ENCODE measurements at regions not wholly inside any gene's neighbourhood (a gene's known extent, or its start where the extent isn't known, plus 50 kb on each side); places are given as distances from the start of the nearest gene placed in this dataset.

DNA sequence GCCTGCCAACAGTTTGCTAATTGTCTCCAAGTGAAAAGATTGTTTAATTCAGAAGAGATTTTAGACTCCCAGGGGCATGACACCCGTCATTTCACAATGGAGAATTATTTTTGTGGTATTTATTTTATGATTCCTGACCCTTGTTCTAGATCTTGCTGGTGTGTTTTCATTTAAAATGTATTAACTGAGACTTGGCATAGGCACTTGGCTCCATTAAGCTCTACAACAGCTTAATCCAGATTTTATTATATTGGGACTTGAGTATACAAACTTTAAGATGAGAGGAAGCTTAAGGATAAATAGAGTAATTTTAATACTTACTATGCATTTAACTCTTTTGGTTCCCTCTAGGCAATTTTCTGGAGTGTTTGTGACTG is 101.3 kb upstream of the KCNE2 start (continued):
- TF ChIP-seq HOXD13 (CRISPR knock-in tag; IDR thresholded peaks at IDR 0.05; ENCODE audit: borderline replicate concordance) (no peak), GFI1B (tag by site-specific recombination; IDR thresholded peaks at IDR 0.05) (no peak), ZNF571 (tag by site-specific recombination; IDR thresholded peaks at IDR 0.05) (no peak), ZNF792 (tag by site-specific recombination; IDR thresholded peaks at IDR 0.05) (no peak), ZNF341 (tag by site-specific recombination; IDR thresholded peaks at IDR 0.05; ENCODE audit: low read depth) (no peak), ZXDB (tag by site-specific recombination; IDR thresholded peaks at IDR 0.05) (no peak)
- TF ChIP-seq, protein P1, sequence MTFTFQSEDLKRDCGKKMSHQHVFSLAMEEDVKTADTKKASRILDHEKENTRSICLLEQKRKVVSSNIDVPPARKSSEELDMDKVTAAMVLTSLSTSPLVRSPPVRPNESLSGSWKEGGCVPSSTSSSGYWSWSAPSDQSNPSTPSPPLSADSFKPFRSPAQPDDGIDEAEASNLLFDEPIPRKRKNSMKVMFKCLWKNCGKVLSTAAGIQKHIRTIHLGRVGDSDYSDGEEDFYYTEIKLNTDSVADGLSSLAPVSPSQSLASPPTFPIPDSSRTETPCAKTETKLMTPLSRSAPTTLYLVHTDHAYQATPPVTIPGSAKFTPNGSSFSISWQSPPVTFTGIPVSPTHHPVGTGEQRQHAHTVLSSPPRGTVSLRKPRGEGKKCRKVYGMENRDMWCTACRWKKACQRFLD (tag by site-specific recombination; IDR thresholded peaks at IDR 0.05), result no peak

DNA sequence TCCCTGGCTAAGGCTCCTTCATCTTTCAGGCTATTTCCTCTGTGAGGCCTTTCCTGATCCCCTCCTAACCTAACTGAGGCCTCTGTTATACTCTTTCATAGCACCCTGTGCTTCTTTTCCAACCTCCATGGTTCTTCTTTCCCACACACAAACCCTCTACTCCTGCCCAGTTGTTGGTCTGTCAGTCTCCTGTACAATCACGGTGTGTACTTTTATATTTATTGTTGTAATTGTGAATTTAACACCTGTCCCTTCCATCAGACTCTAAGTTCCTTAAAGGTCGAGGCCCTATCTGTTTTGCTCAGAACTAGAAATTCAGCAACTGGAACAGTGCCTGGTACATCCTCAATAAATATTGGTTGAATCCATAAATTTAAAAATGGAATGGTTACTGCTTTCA is 100.2 kb upstream of the KCNE2 start:
- no peaks in the 10 kb centered on the region for H3K36me3 ChIP-seq (ENCODE audit: control insufficient read depth in 2 of 2, insufficient read depth in 1 of 2, low read length in 2 of 2)
- H3K27ac ChIP-seq (ENCODE audit: extremely low read depth, low read depth, low read length), result no peak overlapping the region
- ChIA-PET POLR2A (no interaction called here), CTCF (no interaction called here)
- H3K4me3 ChIP-seq (ENCODE audit: low read depth, low read length), result no peak overlapping the region
- no peaks in the 10 kb centered on the region for H3K9me3 ChIP-seq (ENCODE audit: control insufficient read depth, insufficient read depth, low read depth, low read length)
- H3K4me1 ChIP-seq (ENCODE audit: control insufficient read depth, insufficient read depth, low read length), result no peaks in the 10 kb centered on the region
- no peak for TF ChIP-seq YY2 (tag by site-specific recombination; IDR thresholded peaks at IDR 0.05)
- no peak for TF ChIP-seq FEZF1 (tag by site-specific recombination; IDR thresholded peaks at IDR 0.05)
- TF ChIP-seq GFI1B (tag by site-specific recombination; IDR thresholded peaks at IDR 0.05), result no peak
- no peak for TF ChIP-seq ZNF521 (tag by site-specific recombination; IDR thresholded peaks at IDR 0.05)
- no peak for TF ChIP-seq ZNF169 (tag by site-specific recombination; IDR thresholded peaks at IDR 0.05)
- TF ChIP-seq ZNF621 (tag by site-specific recombination; IDR thresholded peaks at IDR 0.05), result no peak
- TF ChIP-seq, protein P2, sequence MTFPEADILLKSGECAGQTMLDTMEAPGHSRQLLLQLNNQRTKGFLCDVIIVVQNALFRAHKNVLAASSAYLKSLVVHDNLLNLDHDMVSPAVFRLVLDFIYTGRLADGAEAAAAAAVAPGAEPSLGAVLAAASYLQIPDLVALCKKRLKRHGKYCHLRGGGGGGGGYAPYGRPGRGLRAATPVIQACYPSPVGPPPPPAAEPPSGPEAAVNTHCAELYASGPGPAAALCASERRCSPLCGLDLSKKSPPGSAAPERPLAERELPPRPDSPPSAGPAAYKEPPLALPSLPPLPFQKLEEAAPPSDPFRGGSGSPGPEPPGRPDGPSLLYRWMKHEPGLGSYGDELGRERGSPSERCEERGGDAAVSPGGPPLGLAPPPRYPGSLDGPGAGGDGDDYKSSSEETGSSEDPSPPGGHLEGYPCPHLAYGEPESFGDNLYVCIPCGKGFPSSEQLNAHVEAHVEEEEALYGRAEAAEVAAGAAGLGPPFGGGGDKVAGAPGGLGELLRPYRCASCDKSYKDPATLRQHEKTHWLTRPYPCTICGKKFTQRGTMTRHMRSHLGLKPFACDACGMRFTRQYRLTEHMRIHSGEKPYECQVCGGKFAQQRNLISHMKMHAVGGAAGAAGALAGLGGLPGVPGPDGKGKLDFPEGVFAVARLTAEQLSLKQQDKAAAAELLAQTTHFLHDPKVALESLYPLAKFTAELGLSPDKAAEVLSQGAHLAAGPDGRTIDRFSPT (tag by site-specific recombination; IDR thresholded peaks at IDR 0.05), result no peak

DNA sequence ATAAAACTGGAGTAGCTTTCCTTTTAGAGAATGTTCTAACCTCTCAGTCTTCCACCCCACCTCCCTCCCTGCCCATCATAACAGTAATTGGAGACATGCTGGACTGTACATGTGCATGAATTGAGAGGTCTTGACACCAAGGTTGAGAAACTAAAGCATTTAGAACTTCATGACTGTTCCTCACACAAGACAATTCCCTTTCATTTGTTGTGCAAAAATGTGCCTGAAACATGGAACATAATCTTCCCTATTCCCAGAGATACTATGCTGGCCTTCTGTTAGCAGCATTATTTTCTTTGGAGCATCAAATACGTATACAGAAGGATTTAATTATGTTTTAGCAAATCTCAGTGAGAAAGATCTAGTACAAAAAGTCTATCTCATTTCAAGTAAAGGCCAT is 97.5 kb upstream of the KCNE2 start:
- ChIA-PET CTCF (no interaction called here), POLR2A (no interaction called here)
- H3K36me3 ChIP-seq (ENCODE audit: control insufficient read depth in 2 of 2, insufficient read depth in 1 of 2, low read length in 2 of 2), result no peaks in the 10 kb centered on the region
- no peak overlapping the region for H3K4me3 ChIP-seq (ENCODE audit: low read depth, low read length)
- H3K9me3 ChIP-seq (ENCODE audit: control insufficient read depth, insufficient read depth, low read depth, low read length), result no peaks in the 10 kb centered on the region
- no peak overlapping the region for H3K27ac ChIP-seq (ENCODE audit: extremely low read depth, low read depth, low read length)
- H3K4me1 ChIP-seq (ENCODE audit: control insufficient read depth, insufficient read depth, low read length), result no peaks in the 10 kb centered on the region
- TF ChIP-seq ZNF138 (tag by site-specific recombination; IDR thresholded peaks at IDR 0.05; ENCODE audit: borderline replicate concordance) (no peak), ZNF792 (tag by site-specific recombination; IDR thresholded peaks at IDR 0.05) (no peak), ZNF302 (tag by site-specific recombination; IDR thresholded peaks at IDR 0.05; ENCODE audit: low read depth) (no peak), ZNF677 (tag by site-specific recombination; IDR thresholded peaks at IDR 0.05) (no peak), HOXC10 (CRISPR knock-in tag; IDR thresholded peaks at IDR 0.05) (no peak), REPIN1 (tag by site-specific recombination; IDR thresholded peaks at IDR 0.05; ENCODE audit: low read depth) (no peak), ZNF366 (tag by site-specific recombination; conservative IDR thresholded peaks at IDR 0.05) (no peak), ZNF146 (tag by site-specific recombination; IDR thresholded peaks at IDR 0.05) (no peak)
- TF ChIP-seq, protein P3, sequence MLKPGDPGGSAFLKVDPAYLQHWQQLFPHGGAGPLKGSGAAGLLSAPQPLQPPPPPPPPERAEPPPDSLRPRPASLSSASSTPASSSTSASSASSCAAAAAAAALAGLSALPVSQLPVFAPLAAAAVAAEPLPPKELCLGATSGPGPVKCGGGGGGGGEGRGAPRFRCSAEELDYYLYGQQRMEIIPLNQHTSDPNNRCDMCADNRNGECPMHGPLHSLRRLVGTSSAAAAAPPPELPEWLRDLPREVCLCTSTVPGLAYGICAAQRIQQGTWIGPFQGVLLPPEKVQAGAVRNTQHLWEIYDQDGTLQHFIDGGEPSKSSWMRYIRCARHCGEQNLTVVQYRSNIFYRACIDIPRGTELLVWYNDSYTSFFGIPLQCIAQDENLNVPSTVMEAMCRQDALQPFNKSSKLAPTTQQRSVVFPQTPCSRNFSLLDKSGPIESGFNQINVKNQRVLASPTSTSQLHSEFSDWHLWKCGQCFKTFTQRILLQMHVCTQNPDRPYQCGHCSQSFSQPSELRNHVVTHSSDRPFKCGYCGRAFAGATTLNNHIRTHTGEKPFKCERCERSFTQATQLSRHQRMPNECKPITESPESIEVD (tag by site-specific recombination; IDR thresholded peaks at IDR 0.05), result no peak
- TF ChIP-seq, protein P4, sequence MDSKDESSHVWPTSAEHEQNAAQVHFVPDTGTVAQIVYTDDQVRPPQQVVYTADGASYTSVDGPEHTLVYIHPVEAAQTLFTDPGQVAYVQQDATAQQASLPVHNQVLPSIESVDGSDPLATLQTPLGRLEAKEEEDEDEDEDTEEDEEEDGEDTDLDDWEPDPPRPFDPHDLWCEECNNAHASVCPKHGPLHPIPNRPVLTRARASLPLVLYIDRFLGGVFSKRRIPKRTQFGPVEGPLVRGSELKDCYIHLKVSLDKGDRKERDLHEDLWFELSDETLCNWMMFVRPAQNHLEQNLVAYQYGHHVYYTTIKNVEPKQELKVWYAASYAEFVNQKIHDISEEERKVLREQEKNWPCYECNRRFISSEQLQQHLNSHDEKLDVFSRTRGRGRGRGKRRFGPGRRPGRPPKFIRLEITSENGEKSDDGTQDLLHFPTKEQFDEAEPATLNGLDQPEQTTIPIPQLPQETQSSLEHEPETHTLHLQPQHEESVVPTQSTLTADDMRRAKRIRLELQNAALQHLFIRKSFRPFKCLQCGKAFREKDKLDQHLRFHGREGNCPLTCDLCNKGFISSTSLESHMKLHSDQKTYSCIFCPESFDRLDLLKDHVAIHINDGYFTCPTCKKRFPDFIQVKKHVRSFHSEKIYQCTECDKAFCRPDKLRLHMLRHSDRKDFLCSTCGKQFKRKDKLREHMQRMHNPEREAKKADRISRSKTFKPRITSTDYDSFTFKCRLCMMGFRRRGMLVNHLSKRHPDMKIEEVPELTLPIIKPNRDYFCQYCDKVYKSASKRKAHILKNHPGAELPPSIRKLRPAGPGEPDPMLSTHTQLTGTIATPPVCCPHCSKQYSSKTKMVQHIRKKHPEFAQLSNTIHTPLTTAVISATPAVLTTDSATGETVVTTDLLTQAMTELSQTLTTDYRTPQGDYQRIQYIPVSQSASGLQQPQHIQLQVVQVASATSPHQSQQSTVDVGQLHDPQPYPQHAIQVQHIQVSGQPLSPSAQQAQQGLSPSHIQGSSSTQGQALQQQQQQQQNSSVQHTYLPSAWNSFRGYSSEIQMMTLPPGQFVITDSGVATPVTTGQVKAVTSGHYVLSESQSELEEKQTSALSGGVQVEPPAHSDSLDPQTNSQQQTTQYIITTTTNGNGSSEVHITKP (tag by site-specific recombination; IDR thresholded peaks at IDR 0.05), result no peak
- TF ChIP-seq, protein P5, sequence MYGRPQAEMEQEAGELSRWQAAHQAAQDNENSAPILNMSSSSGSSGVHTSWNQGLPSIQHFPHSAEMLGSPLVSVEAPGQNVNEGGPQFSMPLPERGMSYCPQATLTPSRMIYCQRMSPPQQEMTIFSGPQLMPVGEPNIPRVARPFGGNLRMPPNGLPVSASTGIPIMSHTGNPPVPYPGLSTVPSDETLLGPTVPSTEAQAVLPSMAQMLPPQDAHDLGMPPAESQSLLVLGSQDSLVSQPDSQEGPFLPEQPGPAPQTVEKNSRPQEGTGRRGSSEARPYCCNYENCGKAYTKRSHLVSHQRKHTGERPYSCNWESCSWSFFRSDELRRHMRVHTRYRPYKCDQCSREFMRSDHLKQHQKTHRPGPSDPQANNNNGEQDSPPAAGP (tag by site-specific recombination; IDR thresholded peaks at IDR 0.05), result no peak
- TF ChIP-seq, protein P6, sequence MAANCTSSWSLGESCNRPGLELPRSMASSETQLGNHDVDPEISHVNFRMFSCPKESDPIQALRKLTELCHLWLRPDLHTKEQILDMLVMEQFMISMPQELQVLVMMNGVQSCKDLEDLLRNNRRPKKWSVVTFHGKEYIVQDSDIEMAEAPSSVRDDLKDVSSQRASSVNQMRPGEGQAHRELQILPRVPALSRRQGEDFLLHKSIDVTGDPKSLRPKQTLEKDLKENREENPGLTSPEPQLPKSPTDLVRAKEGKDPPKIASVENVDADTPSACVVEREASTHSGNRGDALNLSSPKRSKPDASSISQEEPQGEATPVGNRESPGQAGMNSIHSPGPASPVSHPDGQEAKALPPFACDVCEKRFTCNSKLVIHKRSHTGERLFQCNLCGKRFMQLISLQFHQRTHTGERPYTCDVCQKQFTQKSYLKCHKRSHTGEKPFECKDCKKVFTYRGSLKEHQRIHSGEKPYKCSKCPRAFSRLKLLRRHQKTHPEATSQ (tag by site-specific recombination; IDR thresholded peaks at IDR 0.05), result no peak
